PC-3 (cell line): ENCODE measurements at regions not wholly inside any gene's neighbourhood (a gene's known extent, or its start where the extent isn't known, plus 50 kb on each side); places are given as distances from the start of the nearest gene placed in this dataset.

Experiments used
- ATAC-seq: fragments of 200-7000 bp; cut with Tn5 transposase; 2 replicates; pipeline ENCODE4 v1.9.1; 2020; ENCODE audit warnings: mild to moderate bottlenecking, moderate library complexity
- BruUV-seq: library from RNA; stranded (reverse); fragments of 400-500 nt; replicated peaks from 2 replicates; lab custom pipeline; 2021; lab: Mats Ljungman, UMichigan
- CTCF ChIA-PET: fragments of 300-600 bp; sonication (Branson Sonifier 250); formaldehyde crosslinking; loops from one replicate; lab custom pipeline; 2022; ENCODE audit warnings: antibody characterized with exemption; lab: Charles Lee
- POLR2A ChIA-PET: fragments of 300-600 bp; sonication (Branson Sonifier 250); formaldehyde crosslinking; loops from one replicate; lab custom pipeline; 2022; ENCODE audit warnings: antibody characterized with exemption; ENCODE audit not compliant: unreplicated experiment; lab: Charles Lee
- DNase-seq: peaks from one replicate; pipeline ENCODE4 v3.0.0-alpha.2; 2015
- H2AFZ ChIP-seq: fragments of 300-600 bp; sonication (generic); 2 replicates; pipeline ENCODE4 v1.6.0; 2016; ENCODE audit warnings: antibody characterized with exemption, low read length
- H3F3A ChIP-seq: fragments of 300-600 bp; sonication (generic); one replicate; pipeline ENCODE4 v1.6.0; 2017; ENCODE audit warnings: antibody characterized with exemption, low read length, control low read depth, mild to moderate bottlenecking; ENCODE audit not compliant: unreplicated experiment
- H3K27ac ChIP-seq: fragments of 300-600 bp; sonication (generic); 2 replicates; pipeline ENCODE4 v1.5.1; 2016; ENCODE audit warnings: mild to moderate bottlenecking, low read length
- H3K27me3 ChIP-seq: fragments of 300-600 bp; sonication (generic); 2 replicates; pipeline ENCODE4 v1.6.1; 2016; ENCODE audit warnings: low read length, mixed read lengths
- H3K36me3 ChIP-seq: fragments of 300-600 bp; sonication (generic); 2 replicates; pipeline ENCODE4 v1.6.1; 2016; ENCODE audit warnings: low read depth, mixed run types, low read length, mixed read lengths
- H3K4me1 ChIP-seq: fragments of 300-600 bp; sonication (generic); 2 replicates; pipeline ENCODE4 v1.5.1; 2016; ENCODE audit warnings: low read length; ENCODE audit not compliant: insufficient read depth
- H3K4me2 ChIP-seq: fragments of 300-600 bp; sonication (generic); 2 replicates; pipeline ENCODE4 v1.6.0; 2016; ENCODE audit warnings: low read length
- H3K4me3 ChIP-seq: fragments of 300-600 bp; sonication (generic); 2 replicates; pipeline ENCODE4 v1.5.1; 2016; ENCODE audit warnings: mild to moderate bottlenecking, low read length, mixed read lengths
- H3K79me2 ChIP-seq: fragments of 300-600 bp; sonication (generic); 2 replicates; pipeline ENCODE4 v1.6.1; 2017; ENCODE audit warnings: low read length, mixed read lengths
- H3K9ac ChIP-seq: fragments of 300-600 bp; sonication (generic); 2 replicates; pipeline ENCODE4 v1.6.0; 2016; ENCODE audit warnings: mild to moderate bottlenecking, low read length
- H3K9me2 ChIP-seq: fragments of 300-600 bp; sonication (generic); replicated peaks from 2 replicates; pipeline ENCODE4 v1.6.1; 2016; ENCODE audit warnings: mixed run types, low read length, mixed read lengths
- H3K9me3 ChIP-seq: fragments of 300-600 bp; sonication (generic); 2 replicates; pipeline ENCODE4 v1.6.1; 2016; ENCODE audit warnings: low read length, mixed read lengths
- H4K20me1 ChIP-seq: fragments of 300-600 bp; sonication (generic); 2 replicates; pipeline ENCODE4 v1.6.1; 2016; ENCODE audit warnings: low read length, mixed read lengths
- CTCF ChIP-seq: fragments of 300-600 bp; sonication (generic); conservative IDR thresholded peaks from 2 replicates; pipeline ENCODE4 v1.5.1; 2017; ENCODE audit warnings: antibody characterized with exemption, low read depth, mild to moderate bottlenecking, low read length
- EZH2 ChIP-seq: fragments of 300-600 bp; sonication (generic); IDR thresholded peaks from one replicate; pipeline ENCODE4 v1.6.1; 2017; ENCODE audit warnings: antibody characterized with exemption, mild to moderate bottlenecking, low read length; ENCODE audit not compliant: unreplicated experiment
- EZH2phosphoT487 ChIP-seq: fragments of 300-600 bp; sonication (generic); IDR thresholded peaks from 2 replicates; pipeline ENCODE4 v1.6.1; 2018; ENCODE audit warnings: mild to moderate bottlenecking, antibody characterized with exemption, low read length, borderline replicate concordance
- intact Hi-C: fragments of 100-400 bp; cut with micrococcal nuclease; formaldehyde crosslinking; loops from 2 replicates; pipeline ENCODE4 v1.9.0; 2023

DNA sequence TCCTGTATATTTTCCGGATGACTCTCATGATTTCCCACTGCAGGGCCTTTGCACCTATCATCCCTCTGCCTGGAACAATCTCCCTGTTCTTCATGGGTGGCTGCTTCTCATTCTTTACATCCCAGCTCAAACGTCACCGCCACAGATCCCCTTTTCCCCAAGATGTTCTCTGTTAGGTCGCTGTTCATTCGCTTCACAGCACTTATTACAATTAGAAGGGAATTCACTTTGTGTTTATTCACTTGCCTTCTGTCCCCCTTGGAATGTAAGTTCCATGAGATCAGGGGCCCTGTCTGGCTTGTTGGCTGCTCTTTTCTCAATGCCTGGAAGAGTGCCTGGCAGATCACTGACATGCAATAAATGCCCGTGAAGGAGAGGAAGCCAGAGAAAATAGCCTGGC lies 106.7 kb downstream of the FOXI3 start:
- BruUV-seq = no TSS peak
- CTCF ChIA-PET = no interaction called here
- POLR2A ChIA-PET = no interaction called here

DNA sequence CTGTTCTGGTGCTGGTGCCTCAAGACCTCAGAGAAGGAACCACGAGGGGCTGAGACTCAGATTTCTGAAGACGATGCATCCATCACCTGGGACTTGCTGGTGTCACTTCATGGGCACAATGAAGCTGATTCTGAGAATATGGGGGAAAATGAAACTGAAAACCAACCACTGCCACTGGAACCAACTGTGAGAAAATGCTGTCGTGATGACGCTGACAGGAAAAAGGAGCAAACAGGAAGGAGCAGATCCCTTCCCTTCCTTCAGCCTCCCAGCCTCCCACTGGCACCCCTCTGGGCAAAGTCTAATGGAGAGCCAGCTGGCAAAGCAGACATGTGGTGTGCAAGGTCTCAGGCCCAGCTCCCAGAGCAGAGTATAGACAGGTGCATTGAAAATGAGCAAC lies 109.7 kb downstream of the FOXI3 start:
- Histone ChIP-seq H3K9me3 (no peaks in the 10 kb centered on the region), H3K4me2 (no peak overlapping the region), H3K36me3 (no peaks in the 10 kb centered on the region), H2AFZ (no peak overlapping the region), H4K20me1 (no peaks in the 10 kb centered on the region), H3K9ac (no peak overlapping the region), H3K27me3 (peaks cover 16% of the 10 kb centered on the region), H3K9me2 (no peaks in the 10 kb centered on the region), H3K27ac (no peak overlapping the region), H3K79me2 (no peaks in the 10 kb centered on the region), H3F3A (no peaks in the 10 kb centered on the region), H3K4me1 (no peaks in the 10 kb centered on the region), H3K4me3 (no peak overlapping the region)
- POLR2A ChIA-PET = no interaction called here
- ATAC-seq (no peak), DNase-seq (no peak)
- TF ChIP-seq EZH2 (no peak), EZH2phosphoT487 (no peak), CTCF (no peak)
- CTCF ChIA-PET = no interaction called here
- intact Hi-C loops = no loop called here
- no TSS peak for BruUV-seq

More for the DNA sequence above, 106.7 kb downstream of the FOXI3 start:
- DNase-seq (no peak), ATAC-seq (no peak)
- H3K9me3 ChIP-seq = no peaks in the 10 kb centered on the region
- intact Hi-C loops = no loop called here
- H3K36me3 ChIP-seq = no peaks in the 10 kb centered on the region
- no peak overlapping the region for H3K27ac ChIP-seq
- TF ChIP-seq EZH2phosphoT487 (no peak), CTCF (no peak), EZH2 (no peak)
- no peaks in the 10 kb centered on the region for H3K9me2 ChIP-seq
- H3K4me2 ChIP-seq = no peak overlapping the region
- no peak overlapping the region for H3K9ac ChIP-seq
- no peaks in the 10 kb centered on the region for H4K20me1 ChIP-seq
- H3K79me2 ChIP-seq = no peaks in the 10 kb centered on the region
- no peak overlapping the region for H3K4me3 ChIP-seq
- no peak overlapping the region for H2AFZ ChIP-seq
- peaks cover 19% of the 10 kb centered on the region for H3K27me3 ChIP-seq
- H3K4me1 ChIP-seq = no peaks in the 10 kb centered on the region
- H3F3A ChIP-seq = no peaks in the 10 kb centered on the region

DNA sequence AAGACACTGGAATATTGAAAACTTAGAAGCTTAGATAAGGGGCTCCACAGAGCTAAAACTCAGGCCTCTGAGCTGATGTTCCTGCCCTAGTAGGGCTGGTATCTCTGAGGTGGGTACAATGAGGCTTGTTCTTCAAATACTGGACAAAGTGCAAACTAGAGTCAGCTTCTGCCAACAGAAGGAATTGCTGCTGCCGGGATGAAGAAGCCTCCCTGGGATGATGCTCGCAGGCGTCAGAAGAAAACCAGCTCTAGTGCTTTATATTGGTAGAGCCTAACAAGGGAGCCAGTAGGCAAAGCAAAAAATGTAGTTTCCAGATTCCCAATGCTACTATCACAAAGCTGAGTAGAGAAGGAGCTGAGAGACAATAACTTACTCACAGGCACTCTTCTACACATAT lies 118.1 kb downstream of the FOXI3 start:
- POLR2A ChIA-PET = no interaction called here
- intact Hi-C loops = no loop called here
- no peaks in the 10 kb centered on the region for H3K9me2 ChIP-seq

More for the DNA sequence above, 118.1 kb downstream of the FOXI3 start:
- no peak for DNase-seq
- H3K4me1 ChIP-seq = 0 out of 2 replicates have a peak, but pooled peaks cover 6% of the 10 kb centered on the region
- H3K36me3 ChIP-seq = no peaks in the 10 kb centered on the region
- TF ChIP-seq EZH2 (no peak), EZH2phosphoT487 (no peak), CTCF (no peak)
- H3F3A ChIP-seq = no peaks in the 10 kb centered on the region
- no peak overlapping the region for H3K4me3 ChIP-seq
- no peaks in the 10 kb centered on the region for H3K79me2 ChIP-seq
- no peak for ATAC-seq
- CTCF ChIA-PET = no interaction called here
- BruUV-seq = no TSS peak
- peaks cover 59% of the 10 kb centered on the region for H3K27me3 ChIP-seq
- no peak overlapping the region for H3K9ac ChIP-seq
- H3K9me3 ChIP-seq = no peaks in the 10 kb centered on the region
- H3K27ac ChIP-seq = no peak overlapping the region
- H2AFZ ChIP-seq = no peak overlapping the region
- H3K4me2 ChIP-seq = no peak overlapping the region
- no peaks in the 10 kb centered on the region for H4K20me1 ChIP-seq
